ENCODE measurements at regions not wholly inside any gene's neighbourhood (a gene's known extent, or its start where the extent isn't known, plus 50 kb on each side); places are given as distances from the start of the nearest gene placed in this dataset.

GRCh38 chr2:158732573-158733429 is 62.3 kb upstream of the DAPL1 start:
- no peak for DNase-seq (ENCODE audit: low spot score)

DNA sequence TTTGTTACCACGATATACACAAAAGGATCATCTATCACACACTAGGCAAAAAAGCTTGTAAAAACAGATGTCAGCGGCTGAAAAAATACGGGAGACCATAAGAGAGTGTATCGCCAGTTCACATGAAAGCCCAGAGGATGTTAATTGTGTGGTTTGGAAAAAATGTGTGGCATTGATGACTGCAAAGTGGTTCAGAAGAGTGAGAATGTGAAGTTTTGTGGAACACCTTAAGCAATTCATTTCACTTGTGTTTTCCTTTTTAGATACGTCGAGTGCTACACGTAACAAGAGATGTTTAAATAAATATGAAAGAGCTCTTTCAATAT is 61.7 kb upstream of the DAPL1 start:
- no peak for DNase-seq (ENCODE audit: low spot score)

GRCh38 chr2:158734442-158734841 is 60.7 kb upstream of the DAPL1 start:
- DNase-seq (ENCODE audit: low spot score): no peak

DNA sequence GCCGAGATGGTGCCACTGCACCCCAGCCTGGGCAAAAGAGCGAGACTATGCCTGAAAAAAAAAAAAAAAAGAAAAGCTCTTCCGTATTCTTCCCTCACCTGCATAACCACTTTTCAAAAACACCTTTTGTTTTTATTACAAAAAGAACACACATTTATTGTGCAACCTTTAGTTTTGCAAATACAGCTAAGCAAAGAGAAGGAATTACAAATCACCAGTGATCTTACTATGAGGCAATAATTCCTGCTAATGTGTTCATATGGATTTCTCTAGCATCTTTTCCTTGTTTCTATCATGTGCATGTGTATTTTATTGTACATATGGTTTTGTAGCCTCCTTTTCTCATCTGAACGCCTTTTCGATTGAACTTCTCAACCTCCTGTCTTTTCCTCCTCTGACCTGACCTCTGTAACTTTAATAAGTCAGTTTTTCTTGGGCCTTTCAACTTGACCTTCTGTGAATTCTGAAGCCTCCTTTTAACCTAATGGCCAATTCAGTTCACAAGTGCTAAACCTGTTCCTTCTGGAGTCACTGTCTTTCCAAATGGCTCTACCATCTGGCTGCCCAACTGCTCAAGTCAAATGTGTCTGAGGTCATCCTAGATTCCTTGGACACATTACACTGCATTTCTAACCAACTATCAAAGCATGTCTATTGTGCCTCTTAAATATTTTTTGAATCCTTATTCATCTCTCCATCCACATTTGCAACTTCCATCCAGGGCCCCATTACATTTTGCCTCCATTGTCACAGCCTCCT is 59.1 kb upstream of the DAPL1 start:
- DNase-seq (ENCODE audit: low spot score): no peak

- no peak for DNase-seq (ENCODE audit: low spot score)
Observed at GRCh38 chr2:158738363-158738762, 56.8 kb upstream of the DAPL1 start.

GRCh38 chr2:158740127-158740526 is 55.0 kb upstream of the DAPL1 start:
- DNase-seq (ENCODE audit: low spot score): no peak

DNA sequence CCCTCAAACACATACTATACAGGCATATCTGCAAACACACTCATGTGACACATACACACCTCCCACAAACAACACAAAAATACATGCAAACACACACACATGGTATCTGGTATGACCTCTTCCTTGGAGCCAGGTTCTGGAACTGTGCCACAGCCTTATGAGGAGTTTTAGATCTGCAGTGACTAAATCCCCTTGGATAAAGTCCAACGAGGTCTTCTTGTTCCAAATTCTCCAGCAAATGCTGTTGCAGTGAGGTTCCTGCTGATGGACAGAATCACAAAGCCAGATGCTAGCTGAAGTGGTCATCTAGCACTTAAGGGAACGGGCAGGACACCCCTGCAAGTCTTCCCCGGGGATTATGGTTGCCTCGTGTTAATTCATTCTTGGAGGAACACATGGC is 54.5 kb upstream of the DAPL1 start:
- no peak for DNase-seq (ENCODE audit: low spot score)

GRCh38 chr2:158741625-158742024 is 53.5 kb upstream of the DAPL1 start:
- no peak for DNase-seq (ENCODE audit: low spot score)

GRCh38 chr2:158742536-158742935 is 52.6 kb upstream of the DAPL1 start:
- no peak for DNase-seq (ENCODE audit: low spot score)

DNA sequence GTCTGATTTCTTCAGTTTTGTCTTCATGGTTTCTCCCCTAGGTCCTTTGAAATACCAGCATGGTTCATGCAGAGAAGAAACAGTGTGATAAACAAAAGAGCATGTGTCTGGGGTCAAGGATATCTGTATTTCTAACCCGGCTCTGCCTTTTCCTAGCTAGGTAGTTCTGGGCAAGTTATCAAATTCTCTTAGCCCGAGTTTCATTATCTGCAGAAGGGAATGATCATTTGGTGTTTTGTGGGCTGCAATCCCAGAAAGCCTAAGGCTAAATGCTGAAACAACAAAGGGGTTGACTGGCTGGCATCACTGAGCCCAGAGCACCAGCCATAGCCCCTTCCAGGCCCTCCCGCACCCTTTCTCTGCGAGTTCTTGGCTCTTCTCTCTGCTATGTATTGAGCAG is 51.7 kb upstream of the DAPL1 start:
- no peak for DNase-seq (ENCODE audit: low spot score)

- DNase-seq (ENCODE audit: low spot score): no peak
Observed at GRCh38 chr2:158743879-158744278, 51.2 kb upstream of the DAPL1 start.

GRCh38 chr2:158745067-158745865 is 49.9 kb upstream of the DAPL1 start:
- peak; percentile 56 for DNase-seq (ENCODE audit: low spot score)

Measured in D341Med (cell line).